Ovary (tissue), 7 donors: ENCODE measurements at regions not wholly inside any gene's neighbourhood (a gene's known extent, or its start where the extent isn't known, plus 50 kb on each side); places are given as distances from the start of the nearest gene placed in this dataset.

Experiments
- DNase-seq, 5 donors: peaks; one replicate each; pipeline ENCODE4 v3.0.0-alpha.2; 2019 to 2020
- H3K27ac ChIP-seq, 2 donors: fragments of 200-600 bp; one replicate each; pipeline versions ENCODE4 v1.5.1 to v1.8.0; 2019 to 2022
- H3K27me3 ChIP-seq: fragments of 200-600 bp; one replicate; pipeline ENCODE4 v1.8.0; 2022
- H3K36me3 ChIP-seq: fragments of 200-600 bp; sonication (generic); one replicate; pipeline ENCODE4 v1.5.1; 2019
- H3K4me1 ChIP-seq: one replicate; pipeline ENCODE4 v1.8.1; 2013; ENCODE audit warnings: mild to moderate bottlenecking, moderate library complexity; ENCODE audit not compliant: insufficient read depth
- H3K4me3 ChIP-seq: fragments of 200-600 bp; sonication (generic); one replicate; pipeline ENCODE4 v1.5.1; 2017
- H3K9me3 ChIP-seq, 2 donors: fragments of 200-600 bp in 1 of 2; sonication (generic) in 1 of 2; one replicate each; pipeline versions ENCODE4 v1.5.1 to v1.8.1; 2013 to 2019; ENCODE audit warnings: mild to moderate bottlenecking in 1 of 2, moderate library complexity in 1 of 2
- CTCF ChIP-seq, 3 donors: fragments of 450-650 bp in 2 of 3; fragments of 200-600 bp in 1 of 3; IDR thresholded peaks; one replicate each; pipeline versions ENCODE4 v1.5.1 to v1.8.0; 2016 to 2022; ENCODE audit warnings: antibody characterized with exemption in 3 of 3, mild to moderate bottlenecking in 1 of 3
- EP300 ChIP-seq: sonication (generic); formaldehyde crosslinking; IDR thresholded peaks from one replicate; pipeline ENCODE4 v1.6.1; 2017; ENCODE audit warnings: antibody characterized with exemption
- POLR2A ChIP-seq: fragments of 450-650 bp; IDR thresholded peaks from one replicate; pipeline ENCODE4 v1.6.1; 2017; ENCODE audit warnings: antibody characterized with exemption, mild to moderate bottlenecking, moderate library complexity
- WGBS, 3 donors: extraction: QIAGEN DNeasy Blood & Tissue Kit in 1 of 3; methylation state at CpG; one replicate each; pipeline versions ENCODE4 v1.1.5 to v1.1.7; 2013 to 2017; 5-methylcytosine and 5-hydroxymethylcytosine counted together
- intact Hi-C, 4 donors: fragments of 100-400 bp; cut with DNase I; formaldehyde crosslinking; loops; one replicate each; pipeline versions ENCODE4 v1.11.0 to v1.15.1; 2022 to 2023
- donor health status: DM: no; HTN: no; CAD: no; lungs with moderate emphysema.
- donor health status: DM: no; HTN: no; CAD: no.
- donor health status: Bipolar disorder and iron deficiency.
- donor health status: DM: no; HTN: no; CAD: no.
- donor health status: DM: yes; HTN: yes; CAD: no.

GRCh38 chr10:3274414-3274813, 101.8 kb upstream of the PITRM1 start:
- Histone ChIP-seq H3K9me3 (no peaks in the 10 kb centered on the region), H3K27ac (no peak overlapping the region), H3K4me3 (no peak overlapping the region), H3K36me3 (no peaks in the 10 kb centered on the region), H3K27me3 (no peaks in the 10 kb centered on the region), H3K4me1 (no peaks in the 10 kb centered on the region)
- WGBS, 3 donors: 85 to 87% (median 86%) methylated on average over 7 of the region's 7 CpGs
- TF ChIP-seq POLR2A (no peak), EP300 (no peak), CTCF (IDR thresholded peaks at IDR 0.05) (no peak)
- no peak for DNase-seq
- intact Hi-C loops: no loop called here

GRCh38 chr10:3273966-3274365, 101.4 kb upstream of the PITRM1 start:
- Histone ChIP-seq H3K9me3 (no peaks in the 10 kb centered on the region), H3K36me3 (no peaks in the 10 kb centered on the region), H3K4me3 (no peak overlapping the region), H3K27ac (no peak overlapping the region), H3K27me3 (no peaks in the 10 kb centered on the region), H3K4me1 (no peaks in the 10 kb centered on the region)
- 89 to 94% (median 93%) methylated on average over 12 of the region's 12 CpGs for whole genome bisulfite sequencing, 3 donors
- intact Hi-C loops: no loop called here
- TF ChIP-seq CTCF (IDR thresholded peaks at IDR 0.05) (no peak), POLR2A (no peak), EP300 (no peak)
- DNase-seq: no peak

GRCh38 chr10:3272300-3272699, 99.7 kb upstream of the PITRM1 start:
- 91 to 95% (median 92%) methylated on average over 5 of the region's 5 CpGs for WGBS, 3 donors
- DNase-seq: no peak
- Histone ChIP-seq H3K27ac (no peak overlapping the region), H3K27me3 (no peaks in the 10 kb centered on the region), H3K9me3 (no peaks in the 10 kb centered on the region), H3K36me3 (no peaks in the 10 kb centered on the region), H3K4me1 (no peaks in the 10 kb centered on the region), H3K4me3 (no peak overlapping the region)
- intact Hi-C loops: no loop called here
- TF ChIP-seq POLR2A (no peak), EP300 (no peak), CTCF (IDR thresholded peaks at IDR 0.05) (no peak)

- Histone ChIP-seq H3K4me3 (no peak overlapping the region), H3K27me3 (no peaks in the 10 kb centered on the region), H3K27ac (no peak overlapping the region), H3K4me1 (no peaks in the 10 kb centered on the region), H3K36me3 (no peaks in the 10 kb centered on the region), H3K9me3 (no peaks in the 10 kb centered on the region)
- DNase-seq: no peak
- TF ChIP-seq POLR2A: no peak
- no peak for TF ChIP-seq EP300
- TF ChIP-seq CTCF (IDR thresholded peaks at IDR 0.05): no peak
- 71 to 82% (median 73%) methylated on average over 14 of the region's 14 CpGs for WGBS, 3 donors
- intact Hi-C loops: no loop called here
Observed at GRCh38 chr10:3271354-3272115, 99.0 kb upstream of the PITRM1 start.
